RPMI7951 (cell line): ENCODE measurements at regions not wholly inside any gene's neighbourhood (a gene's known extent, or its start where the extent isn't known, plus 50 kb on each side); places are given as distances from the start of the nearest gene placed in this dataset.

Experiments used
- DNase-seq: peaks from one replicate; pipeline ENCODE4 v3.0.0-alpha.2; 2012; ENCODE audit warnings: low read depth

DNA sequence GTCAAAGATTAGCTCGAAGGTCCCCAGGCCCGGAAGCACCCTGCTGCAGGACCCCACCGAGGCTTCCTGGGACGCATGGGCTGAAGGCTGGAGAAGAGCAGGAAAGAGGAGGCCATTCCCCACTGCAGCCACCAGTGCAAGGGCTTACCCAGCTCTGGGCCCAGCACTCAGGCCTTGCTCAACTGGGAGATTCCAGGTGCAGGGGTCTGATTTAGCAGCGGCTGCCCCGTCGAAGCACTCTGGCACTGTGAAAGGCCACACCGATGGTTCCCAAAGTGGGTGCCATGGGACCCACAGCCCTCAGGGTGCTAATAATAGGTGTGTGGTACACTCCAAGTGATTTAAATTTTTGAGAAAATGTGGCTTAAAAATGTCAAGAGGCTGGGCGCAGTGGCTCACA, 130.9 kb downstream of the OAT start:
- no peak for DNase-seq

DNA sequence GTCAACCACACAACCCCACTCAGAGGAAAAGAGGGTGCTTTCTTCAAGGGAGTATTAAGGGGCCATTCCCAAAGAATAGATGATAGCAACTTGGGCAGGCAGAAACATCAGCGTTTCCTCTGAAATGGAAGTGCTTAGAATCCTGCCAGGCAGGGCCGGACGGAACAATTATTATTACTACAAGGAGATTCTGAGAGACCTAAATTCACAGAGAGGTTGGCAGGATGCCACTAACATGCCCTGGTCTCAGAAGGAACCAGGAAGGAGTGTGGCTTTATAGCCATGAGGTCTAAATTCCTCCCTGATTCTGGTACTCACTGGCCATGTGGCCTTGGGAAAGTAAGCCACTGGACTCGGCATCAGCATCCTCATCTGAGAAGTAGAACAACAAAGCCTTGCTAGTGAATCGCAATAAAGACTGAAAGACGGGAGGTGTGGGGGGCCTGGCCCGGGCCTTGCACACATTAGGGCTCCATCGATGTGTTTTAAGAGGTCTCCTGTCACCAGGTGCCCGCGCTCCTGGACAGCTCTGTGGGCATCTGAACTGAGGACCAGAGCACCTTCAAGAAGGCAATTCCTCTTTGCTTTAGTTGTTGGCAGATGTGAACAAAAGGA, 131.5 kb downstream of the OAT start:
- DNase-seq = no peak

DNA sequence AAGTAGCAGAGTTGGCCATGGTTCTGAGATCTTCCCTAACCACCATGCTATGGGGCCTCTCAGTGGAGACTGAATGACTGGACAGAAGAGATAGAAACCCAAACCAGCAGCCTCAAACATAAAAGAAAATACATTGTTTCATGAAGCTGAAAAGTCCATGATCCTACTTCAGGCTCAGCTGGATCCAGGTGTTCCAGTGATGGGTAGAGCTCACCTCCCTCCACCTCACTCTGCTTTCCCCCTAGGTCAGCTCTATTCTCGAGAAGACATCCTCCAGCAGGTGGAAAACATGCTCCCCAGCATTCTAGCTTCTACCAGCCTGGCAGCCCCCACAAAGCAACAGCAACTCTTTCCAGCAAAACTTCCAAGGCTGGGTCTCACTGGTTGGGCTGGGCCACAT, 132.1 kb downstream of the OAT start:
- no peak for DNase-seq

DNA sequence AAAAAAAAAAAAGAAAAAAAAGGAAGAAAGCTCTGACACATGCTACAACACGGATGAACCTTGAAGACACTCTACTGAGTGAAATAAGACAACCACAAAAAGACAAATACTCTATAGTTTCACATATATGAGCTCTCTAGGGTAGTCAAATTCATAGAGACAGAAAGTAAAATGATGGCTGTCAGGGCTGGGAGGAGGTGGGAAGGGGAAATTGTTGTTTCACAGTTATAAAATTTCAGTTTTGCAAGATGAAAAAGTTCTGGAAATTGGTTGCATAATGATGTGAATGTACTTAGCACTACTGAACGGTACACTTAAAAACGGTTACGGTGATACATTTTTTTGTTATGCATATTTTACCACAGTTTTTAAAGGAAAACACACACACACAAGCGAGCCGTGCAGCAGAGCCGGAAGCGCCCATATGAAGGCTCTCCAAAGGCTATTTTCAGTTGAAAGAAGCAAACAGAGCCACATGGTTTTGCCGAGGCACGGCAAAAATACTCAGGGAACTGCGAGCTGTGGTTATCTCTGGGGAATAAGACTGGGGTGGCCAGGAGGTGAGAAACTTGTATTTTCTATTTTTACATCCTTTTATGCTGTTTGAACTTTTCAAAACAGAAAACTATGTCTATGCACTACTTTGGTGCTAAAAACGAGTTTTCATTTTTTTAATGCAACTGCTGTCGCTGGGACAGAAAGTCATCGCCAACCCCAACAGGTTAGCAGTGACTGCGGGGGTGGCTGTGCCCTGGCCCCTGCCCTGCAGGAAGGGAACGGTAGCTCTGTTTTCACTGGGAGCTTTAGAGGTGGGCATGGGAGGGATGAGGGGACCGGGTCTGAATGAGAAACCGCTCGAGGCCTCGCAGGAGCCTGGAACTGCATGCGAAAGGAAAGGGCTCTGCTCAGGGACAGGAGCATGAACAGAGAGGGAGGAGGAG, 132.9 kb downstream of the OAT start:
- peak; percentile 45 for DNase-seq

DNA sequence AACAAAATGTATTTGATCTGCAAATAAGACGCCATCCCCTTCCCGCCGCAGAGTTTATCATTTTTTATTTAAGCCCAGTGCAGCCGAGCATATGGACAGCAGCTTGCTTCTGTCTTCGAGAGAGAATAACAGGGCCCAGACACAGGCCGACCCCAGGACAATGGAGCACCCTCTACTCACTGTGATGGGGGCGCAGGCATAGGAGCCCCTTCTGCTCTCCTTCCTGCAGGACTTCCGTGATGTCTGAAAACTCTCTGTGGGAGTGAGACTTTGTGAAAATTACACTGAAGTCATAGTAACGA, 134.8 kb downstream of the OAT start:
- DNase-seq = no peak

DNA sequence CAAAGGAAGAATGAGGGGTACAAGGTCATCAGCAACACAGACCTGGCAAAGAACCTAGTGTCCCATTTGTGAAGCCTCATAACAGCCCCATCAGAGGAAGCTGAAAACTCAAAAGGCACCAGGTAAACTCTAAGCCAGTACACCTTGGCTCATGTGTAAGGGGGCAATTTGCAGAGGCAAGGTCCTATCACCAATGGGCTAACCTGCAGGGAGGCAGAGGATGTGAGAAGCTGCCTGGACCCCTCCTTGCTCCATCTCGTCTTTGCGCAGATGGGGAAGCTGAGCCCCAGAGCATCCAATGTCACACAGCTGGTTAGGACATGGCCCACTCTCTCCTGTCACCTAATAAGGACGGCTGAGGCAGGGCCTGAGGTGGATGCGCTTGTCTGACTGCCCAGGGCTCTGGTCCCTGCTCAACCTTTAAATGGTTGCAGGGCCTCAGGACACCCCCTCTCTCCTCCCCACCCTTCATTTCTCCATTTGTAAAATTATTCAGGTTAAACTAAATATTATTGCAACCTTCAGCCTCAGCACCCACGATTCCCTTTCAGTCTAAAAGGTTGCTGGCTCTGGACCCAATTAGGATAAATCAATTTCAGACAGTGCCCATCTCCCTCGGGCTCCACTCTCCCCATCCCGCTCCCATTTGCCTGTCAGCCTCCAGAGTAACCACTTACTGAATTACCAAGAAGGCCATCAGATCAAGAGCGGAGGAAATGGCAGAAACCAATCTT, 135.3 kb downstream of the OAT start:
- DNase-seq = no peak

DNA sequence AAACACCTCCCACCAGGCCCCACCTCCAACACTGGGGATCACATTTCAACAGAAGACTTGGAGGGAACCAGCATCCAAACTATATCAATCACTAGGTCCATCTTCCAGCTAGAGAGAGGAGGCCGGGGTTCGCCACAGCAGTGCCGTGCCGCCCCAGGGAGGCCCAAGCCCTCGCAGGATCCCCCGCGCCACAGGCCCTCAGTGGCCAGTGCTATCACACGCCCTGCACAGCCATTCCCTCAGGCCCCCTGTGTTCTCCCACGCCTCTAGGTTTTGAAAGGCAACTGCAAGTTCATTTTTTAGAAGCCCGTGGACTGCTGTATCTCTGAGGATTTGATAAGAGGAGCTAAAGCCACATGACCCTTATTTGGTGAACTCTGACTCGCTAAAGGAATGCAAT, 136.4 kb downstream of the OAT start:
- DNase-seq = no peak

DNA sequence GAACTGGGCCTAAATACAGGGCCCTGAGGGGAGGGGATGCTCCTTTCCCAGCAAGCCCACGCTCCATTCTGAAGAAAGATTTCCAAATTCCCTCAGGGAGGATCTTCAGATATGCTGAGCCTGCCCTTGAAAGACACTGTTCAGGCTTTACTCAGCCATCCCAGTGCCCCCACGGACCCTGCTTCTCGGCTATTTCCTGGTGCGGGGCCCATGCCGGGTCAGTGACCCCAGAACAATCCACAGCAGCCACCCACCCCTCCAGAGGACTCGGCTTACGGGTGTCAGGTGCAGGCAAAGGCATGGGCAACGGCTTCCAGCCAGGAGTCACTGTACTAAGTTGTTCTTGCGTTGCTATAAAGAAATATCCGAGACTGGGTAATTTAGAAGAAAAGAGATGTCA, 137.1 kb downstream of the OAT start:
- no peak for DNase-seq

DNA sequence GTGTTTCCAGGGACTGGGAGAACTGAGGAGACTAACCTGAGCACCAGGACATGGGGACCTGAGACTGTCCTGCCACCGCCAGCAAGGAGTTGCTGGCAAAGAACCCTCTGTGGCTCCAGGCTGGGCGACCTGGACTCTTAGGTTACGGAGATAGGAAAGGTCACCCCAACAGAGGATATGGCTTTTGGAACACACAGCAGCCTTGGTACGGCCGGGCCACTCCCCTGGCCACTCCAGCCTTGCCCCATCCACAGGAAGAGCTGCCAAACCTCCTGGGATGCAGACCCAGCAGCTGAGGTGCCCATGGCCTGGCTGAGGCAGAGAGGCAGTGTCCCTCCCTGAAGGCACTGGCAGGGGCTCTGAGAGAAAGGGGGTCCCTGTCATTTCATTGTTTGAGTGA, 137.8 kb downstream of the OAT start:
- no peak for DNase-seq

DNA sequence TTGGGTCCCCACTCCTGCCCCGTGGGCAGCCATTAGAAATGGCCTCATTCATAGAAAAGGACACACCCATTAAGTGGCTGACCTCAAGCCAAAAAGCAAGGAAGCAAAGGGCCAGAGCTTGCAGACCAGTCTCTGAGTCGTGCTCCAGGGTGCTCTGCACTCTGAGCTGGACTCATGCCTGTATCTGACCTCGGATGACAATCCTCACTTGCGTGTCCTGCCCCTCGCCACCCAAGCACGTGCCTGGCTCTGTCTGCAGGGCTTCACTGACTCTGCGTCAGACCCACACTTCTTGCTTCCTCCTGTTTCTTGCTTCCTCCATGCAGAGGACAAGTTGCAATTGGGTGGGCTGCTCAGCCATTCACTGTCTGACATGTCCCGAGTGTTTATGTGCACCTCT, 138.8 kb downstream of the OAT start:
- DNase-seq = peak; percentile 31

DNA sequence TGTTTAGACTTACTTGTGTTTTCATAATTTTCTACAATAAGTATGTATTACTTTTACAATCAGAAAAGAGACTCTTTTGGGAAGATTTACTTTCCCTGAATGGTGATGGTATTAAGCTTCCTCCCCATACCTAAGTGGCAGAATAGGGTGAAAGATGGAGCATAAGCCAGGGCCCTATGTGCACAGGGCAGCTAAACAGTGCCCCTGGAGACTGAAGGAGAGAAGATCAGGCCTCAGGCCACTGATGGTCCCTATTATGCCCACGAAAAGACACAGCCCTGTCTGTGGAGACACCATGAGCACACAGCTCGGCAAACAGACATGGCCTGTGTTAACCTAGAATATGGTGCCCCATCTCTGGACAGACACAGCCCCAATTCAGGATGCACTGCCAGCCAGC, 139.4 kb downstream of the OAT start:
- no peak for DNase-seq

DNA sequence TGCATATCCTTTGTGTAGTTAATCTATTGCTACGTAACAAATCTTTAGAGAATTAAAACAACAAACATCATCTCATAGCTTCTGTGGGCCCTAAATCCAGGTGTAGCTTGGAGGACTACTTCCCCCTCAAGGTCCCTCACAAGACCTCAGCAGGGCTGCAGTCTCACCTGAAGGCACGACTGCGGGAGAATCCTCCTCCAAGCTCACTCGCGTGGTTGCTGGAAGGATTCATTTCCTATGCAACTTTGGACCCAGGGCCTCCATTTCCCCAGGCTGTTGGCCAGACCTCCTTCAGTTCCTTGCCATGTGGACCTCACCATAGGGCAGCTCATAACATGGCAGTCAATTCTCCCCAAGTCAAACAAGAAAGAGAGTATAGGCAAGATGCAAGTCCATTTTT, 140.4 kb downstream of the OAT start:
- DNase-seq = no peak

DNA sequence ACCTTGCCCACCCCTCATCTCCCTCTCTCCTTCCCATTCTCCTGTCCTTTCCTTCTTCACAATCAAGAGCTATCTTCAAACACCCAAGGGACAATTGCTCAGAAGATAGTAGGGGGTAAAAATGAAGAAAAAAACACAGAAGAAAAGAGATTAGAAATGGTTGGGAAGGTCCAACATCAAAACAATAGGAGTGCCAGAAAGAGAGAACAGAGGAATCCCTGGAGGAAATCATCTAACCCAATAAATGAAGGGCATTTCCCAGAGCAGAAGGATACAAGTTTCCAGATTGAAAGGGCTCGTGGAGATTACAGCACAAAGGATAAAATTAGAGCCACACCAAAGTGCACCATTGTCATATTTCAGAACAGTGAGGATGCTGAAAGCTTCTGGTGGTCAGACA, 145.6 kb downstream of the OAT start:
- no peak for DNase-seq

DNA sequence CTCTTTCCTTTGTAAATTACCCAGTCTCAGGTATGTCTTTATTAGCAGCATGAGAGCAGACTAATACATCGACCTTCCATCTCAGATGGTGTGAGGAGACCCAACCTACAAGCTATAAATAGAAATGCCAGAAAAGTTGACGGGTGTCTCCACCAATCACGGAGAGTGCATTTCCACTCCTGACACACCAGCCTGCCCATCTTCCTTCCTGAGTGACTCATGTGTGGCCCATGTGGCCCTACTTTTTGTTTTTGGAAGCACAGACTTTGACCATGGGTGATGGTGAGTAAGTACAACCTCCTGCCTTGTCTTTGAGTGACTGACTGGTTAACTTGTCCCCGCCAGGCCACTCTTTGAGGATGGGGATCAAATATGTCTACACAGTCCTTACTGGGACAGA, 147.0 kb downstream of the OAT start:
- DNase-seq = peak; percentile 68

DNA sequence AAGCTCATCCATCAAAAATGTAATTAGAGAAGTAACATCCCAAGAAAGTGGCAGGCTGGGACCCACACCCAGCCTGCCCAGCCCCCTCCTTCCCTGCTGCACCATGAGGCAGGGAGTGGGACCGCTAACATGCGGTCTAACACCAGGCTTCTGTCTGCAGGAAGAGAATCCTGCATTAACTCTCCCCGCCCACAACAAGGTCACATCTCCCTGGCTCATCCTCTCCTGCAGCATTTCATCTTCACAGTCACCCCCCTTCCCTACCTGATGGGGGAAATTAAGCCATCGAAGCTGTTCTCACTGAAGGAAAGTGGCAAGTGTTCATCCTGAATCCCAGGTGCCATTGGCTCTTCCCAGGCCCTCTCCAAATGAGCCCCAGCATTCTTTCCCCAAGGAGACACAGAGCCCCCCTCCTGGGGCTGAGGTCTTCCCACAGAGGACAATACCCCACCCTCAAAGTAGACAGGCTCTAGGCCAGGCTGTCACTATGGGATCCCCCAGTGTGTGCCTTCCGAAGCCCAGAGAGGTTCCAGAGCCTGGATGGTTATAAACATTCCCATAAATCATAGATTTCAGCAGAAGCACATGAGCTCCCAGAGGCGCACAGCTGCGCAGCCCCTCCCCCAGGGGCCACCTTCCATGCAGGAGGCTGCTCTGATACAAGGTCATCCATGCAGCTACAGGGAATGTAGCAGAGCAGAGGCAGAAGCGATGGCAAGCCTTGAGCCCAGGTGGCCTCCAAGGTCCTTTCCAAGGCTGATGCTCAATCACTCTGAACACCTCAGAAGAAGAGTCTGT, 148.0 kb downstream of the OAT start:
- no peak for DNase-seq

DNA sequence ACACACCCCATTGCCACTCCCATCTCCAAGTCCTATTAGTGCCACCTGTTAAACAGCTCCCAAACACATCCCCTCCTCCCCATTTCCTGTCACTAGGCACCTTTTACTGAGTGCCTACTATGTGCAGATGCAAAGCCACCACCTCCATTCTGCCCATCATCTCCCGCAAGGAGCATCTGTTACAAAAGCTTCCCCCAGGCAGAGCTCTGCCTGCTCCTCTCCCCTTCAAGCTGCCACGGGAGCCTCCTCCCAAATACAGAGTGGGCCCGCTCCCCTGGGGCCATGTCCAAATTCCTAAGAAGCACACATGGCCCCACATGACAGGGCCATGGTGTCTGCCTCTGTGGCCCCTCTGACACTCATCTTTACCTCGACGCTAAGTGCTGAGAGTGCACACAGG, 149.7 kb downstream of the OAT start:
- no peak for DNase-seq

DNA sequence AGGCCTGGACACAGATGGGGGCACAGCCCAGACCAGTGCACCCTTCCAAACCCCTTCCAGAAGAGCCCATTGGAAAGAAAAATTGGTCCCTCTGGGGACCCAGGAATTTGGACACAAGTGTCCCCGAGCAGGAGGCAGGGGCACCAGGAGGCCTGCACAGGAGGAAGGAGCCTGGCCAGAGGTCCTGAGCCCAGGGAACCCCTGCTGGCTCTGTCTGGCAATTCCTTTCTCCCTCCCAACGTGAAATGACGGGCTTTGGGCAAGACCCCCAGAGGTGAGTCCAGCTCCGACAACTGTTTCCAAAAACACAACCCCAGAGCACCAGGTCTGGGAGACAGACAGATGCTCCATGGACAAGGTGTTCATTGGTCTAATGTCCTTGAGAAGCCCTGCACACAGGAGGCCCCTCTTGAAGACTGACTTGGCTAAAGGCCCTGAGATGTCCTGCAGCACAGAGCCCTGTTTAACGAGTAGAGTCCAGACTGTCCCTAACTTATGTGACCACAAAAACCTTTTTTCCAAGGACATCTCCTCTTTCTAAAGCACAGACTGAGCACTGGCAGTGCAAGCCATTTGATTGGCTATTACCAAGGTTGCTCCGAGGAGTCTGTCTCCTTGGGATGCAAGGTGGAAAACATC, 150.7 kb downstream of the OAT start:
- DNase-seq = no peak

DNA sequence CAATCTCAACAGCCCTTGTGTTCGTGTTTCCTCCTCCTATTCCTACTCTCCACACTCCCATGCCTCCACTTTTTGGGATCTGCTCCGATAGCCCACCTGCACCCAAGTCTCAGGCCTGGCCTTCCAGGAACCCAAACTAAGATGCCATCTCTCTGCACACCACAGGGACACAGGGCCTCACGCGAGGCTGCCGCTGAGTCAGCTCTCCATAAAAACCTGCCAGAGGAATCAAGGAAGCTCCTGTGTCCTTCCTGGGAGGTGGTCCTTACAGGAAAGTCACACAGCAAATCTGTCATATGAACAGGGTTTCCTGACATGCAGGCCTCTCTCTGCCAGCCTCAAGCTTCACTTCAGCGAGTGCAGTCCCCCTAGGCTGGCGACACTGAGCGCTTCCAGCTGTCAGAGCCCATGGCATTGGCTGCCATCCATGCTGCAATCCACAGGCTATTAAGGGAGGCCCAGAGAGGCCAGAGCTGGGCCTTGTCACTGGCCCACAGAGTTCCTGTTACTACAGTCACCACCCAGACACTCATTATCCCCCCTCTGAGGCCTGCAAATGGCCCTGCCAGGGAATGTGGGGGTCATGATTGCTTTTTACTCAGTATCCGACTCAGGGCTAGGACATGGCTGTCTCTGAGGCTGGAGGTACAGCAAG, 151.4 kb downstream of the OAT start:
- peak; percentile 85 for DNase-seq

DNA sequence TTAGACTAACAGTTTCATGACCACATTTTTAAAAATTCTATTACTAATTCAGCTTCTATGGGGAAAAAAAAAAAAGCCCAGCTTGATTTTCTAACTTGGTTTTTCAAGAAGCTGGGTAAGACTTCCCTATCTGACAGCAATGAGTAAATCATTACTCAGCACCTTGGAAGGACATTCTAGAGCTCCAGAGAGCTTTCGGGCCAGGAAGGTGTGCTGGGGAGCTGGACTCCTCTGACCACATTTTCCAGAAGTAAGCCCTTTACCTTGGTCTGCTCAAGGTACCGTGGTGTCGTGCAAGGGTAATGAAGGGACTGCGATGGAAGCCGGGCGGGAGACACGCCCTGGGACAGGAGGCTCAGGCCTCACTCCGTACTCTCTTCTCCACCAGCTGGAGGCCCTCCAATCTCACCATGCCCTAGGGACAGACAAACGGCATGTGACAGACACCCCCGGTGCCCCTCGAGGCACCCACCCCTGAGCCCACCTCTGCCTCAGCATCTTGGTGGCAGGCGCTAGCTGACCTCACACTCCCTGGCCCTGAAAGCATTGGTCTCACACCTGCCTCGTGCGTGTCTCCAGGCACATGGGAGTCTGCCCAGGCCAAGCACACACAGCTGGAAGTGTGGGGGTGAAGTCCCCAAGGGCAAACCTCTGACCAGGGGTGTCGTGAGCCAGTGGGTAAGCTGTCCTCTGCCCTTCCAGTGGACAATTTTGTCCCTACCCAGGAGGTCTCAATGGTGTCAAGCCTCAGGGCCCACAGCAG, 152.1 kb downstream of the OAT start:
- peak; percentile 24 for DNase-seq

DNA sequence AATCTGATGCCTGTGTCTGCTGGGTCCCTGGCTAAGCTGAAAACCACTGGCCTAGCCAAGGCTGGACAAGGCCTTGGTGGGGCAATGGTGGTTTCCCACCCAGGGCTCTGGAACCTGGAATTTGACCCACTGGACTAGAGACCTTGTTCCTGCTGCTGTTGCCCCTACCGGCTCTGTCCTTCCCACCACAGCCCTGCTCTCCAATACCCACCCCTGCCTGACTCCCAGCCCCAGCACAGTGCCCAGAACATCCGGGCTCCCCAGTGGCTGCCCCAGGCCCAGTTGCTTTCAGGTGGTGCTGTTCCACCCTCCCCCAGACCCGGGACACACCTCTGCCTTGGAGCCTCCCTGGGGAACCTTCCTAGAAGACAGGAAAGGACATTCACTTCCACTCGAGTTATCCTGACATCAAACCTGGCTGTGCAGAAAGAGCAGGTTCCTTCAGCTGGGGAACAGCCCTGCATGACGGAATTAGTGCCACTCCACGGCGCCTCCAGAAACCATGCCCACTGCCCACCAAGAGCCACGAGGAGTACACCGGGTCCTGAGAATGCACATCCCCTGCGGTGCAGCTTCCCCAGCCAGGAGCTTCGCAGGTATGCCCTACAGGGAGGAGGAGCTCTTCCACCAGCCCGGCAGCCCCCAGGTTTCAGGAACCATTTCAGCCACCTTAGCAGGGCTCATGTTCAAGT, 152.8 kb downstream of the OAT start:
- DNase-seq = no peak
